Hematopoietic multipotent progenitor cell treated with erythropoietin and hydrocortisone succinate and interleukin-3 and kit ligand, for 6 days (in vitro differentiated cells): ENCODE measurements at regions not wholly inside any gene's neighbourhood (a gene's known extent, or its start where the extent isn't known, plus 50 kb on each side); places are given as distances from the start of the nearest gene placed in this dataset.

Experiments used
- DNase-seq: peaks from one replicate; pipeline ENCODE4 v3.0.0-alpha.2; 2015

DNA sequence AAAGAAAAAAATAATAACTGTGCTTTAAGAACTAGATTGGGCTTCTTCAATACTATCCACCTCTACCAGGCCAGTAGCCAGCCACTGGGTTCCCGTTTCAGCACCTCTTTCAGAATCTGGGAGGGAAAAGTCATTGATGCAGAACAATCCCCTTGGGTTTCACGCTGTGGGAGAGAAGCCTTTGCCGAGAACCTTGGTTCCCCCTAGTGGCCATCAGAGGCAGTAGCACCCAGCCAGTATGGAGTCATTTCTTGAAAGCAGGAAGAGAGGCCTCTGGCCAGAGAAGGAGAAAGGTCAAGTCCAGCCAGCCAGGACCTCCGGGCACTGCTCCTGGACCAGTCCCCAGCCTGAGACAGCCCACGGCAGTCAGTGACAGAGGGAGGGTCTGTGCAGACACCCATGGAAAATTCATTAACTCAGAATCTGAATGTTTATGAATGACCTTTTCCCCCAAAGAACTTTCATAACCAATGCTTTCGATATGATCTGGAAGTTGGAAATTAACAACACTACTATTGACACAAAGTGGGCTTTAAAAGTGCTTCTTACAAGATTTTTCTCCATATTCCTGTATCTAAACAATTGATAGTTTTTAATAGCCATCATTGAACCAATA is 51.2 kb upstream of the CDH5 start:
- peak; percentile 84 for DNase-seq

DNA sequence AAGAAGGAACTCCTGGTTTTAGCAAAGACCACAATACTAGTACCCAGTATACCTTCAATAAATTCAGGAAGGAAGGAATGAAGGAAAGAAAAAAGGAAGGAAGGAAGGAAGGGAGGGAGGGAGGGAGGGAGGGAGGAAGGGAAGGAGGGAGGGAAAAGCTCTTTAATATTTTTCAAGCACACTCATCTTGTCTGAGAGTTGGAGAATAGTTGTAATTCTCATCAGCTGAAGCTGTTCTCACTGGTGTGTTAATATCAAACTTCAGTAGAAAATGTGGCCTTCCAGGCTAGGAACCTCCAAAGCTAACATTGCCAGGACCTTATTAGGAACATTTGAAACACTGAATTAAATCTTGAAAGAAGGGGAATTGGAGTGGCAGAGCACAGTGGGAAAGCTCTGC is 55.2 kb upstream of the CDH5 start:
- no peak for DNase-seq

DNA sequence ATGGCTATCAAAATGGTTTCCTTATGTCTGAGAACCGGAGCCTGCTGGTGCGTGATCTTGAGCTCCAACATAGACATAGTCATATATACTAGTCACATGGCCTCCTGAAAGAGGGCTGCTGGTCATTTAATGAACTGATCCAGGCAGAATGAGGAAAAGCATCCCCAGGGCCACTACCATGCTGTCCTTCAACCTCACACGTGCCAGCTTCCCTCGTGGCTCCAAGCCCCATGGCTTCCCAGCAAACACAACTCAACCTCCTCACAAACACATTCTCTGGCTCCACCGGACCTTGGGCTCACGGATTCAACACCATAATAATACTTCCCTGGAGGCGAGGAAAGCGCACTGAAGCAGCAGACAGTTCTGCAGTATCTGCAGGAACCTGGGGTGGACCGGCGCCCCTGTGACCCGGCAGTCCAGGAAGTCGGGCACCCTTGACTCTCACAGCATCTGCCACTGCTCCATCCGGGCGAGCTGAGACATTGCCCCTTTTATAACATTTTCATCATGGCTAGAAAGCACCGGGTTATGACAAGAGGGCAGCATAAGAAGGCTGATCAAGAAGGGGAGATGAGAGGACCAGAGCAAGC is 57.2 kb upstream of the CDH5 start:
- no peak for DNase-seq

DNA sequence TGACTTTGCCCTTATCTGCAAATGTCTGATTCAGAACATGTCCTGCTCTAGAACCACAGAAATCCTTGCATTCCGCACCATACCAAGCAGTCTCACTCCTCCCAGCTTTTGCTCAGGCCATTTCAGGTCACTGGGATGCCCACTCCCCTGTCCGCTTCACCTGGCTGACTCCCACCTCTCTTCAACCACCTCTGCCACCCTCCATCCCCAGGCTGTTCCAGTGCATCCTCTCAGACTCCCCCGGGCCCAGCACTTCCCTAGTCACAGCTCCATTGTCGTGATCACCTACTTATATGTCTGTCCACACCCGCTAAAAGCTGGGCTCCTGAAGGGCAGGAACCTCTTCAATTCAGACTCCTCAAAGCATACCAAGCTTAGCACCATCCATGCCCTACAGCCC is 58.4 kb upstream of the CDH5 start:
- DNase-seq: no peak

DNA sequence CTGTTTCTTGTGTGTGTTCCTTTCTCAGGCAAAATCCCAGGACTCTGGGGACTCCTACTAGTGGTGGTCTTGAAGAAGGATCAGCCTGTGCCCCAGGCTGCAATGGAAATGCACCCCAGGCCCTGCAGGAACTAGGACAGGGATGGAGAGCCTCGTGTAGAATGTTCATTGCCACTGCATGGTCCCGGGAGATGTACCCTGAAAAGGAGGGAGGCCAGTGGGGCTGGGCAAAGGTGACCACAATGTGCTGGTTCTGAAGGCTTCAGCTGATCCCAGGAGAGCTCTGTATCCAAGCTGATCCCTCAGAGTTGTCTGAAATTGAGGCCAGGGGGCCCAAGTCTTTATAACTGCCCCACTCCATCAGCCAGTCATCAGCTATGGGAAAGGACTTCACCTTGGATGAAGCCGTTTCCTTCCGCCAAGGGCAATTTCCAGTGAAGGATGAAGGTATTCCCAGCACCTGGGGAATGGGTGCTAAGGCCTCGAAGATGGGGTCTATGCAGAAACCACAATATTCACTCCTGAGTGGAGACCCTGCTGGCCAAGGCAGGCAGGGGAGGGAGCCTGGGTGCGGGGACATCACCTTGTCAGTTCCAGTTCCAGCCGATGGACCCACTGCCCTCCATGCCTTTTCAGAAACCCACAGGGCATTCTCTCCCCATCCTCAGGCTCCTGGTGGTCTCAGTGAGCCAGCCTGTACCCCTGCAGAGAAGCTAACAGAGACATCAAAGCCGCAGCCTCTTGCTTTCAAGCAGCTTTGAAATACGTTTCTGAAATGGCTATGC is 59.9 kb upstream of the CDH5 start:
- DNase-seq: no peak

DNA sequence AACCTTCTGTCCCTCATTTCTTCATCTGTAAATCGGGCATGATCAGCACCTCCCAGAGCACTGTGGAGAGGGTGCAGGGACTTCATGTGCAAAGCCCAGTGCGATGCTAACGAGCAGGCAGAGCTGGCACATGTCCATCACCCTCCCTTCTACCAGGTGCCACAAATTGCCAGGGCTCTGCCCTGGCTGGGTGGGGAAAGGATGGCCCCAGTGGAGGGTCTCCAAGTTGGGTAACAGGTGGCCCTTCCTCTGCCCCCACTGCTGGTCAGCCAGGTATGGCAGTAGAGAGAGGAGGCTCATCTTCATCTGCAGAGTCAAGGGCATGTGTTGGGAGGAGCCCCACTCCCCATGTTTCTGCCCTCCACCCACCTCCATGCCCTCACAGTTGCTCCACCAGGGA is 61.5 kb upstream of the CDH5 start:
- DNase-seq: no peak

DNA sequence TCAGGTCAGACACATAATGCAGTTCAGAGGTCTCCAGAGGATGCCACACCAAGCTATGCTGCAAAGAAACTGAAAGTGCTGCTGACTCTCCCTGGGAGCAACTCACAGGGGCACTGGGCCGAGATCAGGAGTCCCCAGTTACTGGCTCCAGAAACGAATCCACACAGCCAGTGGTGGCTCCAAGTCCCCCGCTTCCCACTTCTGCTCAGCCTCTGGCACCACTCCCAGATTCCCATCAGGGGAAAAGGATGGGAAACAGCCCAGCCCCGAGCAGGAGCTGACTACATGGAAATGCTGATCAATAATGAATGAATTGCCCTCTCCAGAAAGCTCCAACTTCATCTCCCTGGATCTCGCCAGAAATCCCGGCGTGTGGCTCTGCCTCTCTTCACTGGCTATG is 62.3 kb upstream of the CDH5 start:
- no peak for DNase-seq

DNA sequence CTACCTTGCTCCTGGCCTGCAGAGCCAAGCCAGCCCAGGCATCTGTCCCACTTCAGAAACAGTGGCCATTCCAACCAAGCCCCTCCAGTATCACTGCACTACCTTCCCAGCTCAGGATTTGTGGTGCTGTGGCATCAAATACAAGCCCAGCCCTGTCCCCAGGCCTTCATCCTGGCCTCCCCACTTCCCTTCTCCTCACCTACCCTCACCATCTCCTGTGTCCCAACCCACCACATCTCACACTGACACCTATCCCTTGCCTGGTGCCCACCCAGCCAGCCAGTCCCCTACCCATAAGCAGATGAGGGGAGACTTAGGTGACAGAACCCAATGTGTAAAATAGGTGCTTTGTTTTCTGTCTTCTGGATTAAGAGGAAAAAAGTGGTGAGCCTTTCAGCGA is 66.0 kb upstream of the CDH5 start:
- DNase-seq: no peak

DNA sequence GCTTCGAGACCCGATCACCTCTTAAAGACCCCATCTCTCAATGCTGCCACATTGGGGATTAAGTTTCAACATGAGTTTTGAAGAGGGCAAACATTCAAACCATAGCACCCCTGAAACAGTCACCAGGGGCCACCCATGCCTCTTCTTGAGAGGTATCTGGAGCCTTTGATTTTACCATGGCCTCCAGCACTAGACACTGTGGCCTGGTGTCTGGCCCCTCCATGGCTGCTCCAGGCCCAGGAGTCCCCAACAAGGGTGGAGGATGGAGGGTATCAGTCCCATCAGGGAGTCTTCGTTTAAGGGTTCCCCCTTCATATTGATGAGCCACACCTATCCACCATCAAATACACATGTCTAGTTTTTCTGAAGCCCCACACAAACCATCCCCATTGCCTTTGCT is 66.5 kb upstream of the CDH5 start:
- no peak for DNase-seq

DNA sequence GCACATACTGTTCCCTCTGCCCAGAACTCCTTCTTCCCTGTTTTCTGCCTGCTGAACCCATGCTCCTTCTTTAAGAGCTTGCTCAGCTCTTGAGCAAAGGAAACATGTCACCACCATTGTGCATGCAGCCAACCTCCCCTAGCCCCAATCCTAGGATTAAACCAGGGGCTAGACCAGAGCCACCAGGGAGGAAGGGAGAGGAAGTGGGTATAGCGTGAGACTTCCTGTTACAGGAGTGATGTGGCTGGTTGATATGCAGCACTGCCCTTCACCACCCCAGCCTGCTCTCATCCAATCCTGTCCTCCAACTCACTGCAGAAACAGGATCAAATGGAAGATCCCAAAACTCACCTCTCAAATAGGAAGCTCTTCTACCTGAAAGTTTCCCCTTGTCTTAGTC is 67.1 kb upstream of the CDH5 start:
- DNase-seq: no peak

DNA sequence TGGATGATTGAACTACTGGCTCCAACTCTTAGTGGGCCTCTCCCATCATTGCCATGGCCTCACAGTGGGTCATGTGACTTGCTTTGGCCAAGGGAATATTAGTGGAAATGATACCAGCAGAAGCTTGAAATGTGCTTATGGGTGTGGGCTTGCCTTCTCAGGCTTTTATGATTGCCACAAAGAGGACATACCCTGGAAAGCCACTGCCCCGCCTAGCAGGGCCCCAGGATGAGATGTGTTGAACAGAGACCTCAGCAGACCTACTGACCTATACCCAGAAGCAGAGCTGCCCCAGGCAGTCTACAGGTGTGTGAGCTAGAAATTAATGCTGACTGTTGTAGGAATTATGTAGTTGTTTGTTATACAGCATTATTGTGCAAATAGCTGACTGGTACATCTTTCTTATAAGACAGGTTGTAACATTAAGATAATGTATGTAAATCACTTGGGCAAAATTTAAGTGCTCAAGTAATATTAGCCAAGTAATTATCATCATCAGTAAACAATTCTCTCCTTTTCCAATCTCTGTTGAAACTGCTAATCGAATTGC is 67.8 kb upstream of the CDH5 start:
- no peak for DNase-seq

DNA sequence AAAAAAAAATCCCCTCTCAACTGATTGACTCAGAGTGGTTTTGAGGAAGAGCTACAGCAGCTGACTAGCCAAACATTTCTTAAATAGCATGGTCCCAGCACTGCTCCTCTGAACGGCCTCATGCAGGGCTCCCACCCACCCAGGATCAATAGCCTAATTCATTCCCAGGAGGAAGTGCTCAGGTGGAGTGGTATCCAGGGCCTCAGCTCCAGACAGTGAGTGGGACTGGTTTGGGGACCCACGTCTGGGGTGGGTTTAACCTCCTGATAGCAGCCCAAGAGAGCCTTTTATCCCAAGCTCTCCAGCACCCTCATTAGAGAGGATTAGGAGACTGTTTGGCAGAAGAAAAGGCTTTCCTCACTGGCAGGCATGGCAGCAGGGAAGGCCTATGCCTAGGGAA is 68.5 kb upstream of the CDH5 start:
- no peak for DNase-seq

DNA sequence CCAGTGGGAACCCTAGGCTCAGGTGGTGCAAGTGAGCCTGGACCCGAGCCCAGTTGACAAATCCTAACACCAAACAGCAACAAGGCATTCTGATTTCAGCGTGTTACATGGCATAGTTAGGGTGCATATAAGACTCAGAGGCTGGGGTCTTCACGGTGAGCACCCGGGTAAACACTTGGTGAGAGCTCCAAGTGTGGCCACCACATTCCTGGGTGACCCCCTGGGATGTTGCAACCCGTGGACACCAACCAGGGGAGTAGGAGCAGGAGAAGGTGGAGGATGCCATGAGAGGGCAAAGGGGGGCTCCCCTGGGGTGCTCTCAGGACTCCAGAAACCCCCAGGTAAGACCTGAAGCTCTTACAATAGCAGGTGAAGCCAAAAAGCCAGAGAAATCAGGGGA is 69.9 kb upstream of the CDH5 start:
- no peak for DNase-seq

DNA sequence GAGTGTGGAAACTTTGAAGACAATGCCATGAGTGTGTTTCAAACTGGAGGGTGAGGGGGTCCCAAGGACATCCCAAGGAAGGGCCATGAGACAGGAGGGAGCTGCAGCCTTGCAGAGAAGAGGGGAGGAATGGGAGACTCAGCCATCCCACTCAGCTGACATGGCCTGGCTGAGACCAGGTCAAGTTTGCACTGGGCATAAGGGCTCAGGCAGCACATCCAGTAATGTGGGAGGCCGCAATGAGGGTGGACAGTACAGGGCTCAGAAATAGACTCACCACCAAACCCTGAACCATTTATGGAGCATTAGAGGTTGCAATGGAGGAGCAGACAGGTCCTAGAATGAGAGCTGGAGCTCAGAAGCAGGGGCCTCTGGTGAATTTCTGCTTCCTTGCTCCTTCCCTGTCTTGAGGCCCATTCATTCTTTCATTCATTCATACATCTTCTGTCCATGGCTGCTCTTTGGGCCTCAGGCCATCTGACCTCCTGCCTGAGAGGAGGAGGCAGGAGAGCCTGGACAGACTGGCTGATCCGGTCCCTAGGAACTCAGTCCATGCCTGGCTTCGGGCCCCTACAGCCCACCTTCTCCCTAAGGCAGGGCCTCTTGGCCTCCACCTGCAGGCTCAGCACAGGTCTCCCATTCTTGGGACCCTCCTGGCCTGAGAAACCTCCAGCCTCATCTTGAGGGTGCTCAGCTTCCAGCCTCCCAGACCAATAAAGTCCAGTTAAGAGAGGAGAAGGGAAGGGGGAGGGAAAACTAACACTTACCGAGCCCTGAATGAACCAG is 70.5 kb upstream of the CDH5 start:
- DNase-seq: no peak

DNA sequence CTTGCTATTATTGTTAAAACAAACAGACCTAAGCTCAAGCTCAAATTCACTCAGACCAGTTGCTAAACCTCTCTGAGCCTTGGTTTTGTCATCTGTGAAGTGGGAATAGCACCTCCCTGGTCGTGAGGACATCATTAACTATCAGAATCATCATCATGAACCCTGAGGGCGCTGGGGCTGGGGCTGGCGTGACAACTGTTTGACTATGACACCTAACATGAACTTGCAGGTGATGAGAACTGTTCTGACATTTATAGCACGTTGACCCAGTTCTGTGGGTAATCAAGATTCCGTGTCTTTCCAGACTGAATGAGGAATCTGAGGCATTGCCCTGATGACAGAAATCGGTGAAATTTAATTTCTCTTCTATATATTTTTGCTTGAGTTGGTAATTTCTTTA is 71.3 kb upstream of the CDH5 start:
- DNase-seq: no peak

DNA sequence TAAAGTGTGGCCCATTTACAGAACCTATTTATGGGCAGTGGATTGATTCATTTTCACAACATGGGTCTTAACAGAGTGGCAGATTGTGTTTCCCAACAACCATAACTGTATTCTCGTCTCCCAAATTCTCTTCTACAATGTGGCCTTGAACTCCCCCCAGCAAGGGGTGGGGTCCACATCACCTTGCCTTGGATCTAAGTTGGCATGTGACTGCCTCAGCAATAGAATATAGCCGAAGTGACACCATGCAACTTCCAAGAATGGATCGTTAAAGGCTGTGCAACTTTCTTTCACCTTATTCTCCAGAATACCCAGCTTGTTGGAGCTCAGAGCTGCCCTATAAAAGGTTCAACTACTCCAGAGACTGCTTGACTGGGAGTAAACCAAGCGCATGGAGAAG is 72.0 kb upstream of the CDH5 start:
- no peak for DNase-seq

DNA sequence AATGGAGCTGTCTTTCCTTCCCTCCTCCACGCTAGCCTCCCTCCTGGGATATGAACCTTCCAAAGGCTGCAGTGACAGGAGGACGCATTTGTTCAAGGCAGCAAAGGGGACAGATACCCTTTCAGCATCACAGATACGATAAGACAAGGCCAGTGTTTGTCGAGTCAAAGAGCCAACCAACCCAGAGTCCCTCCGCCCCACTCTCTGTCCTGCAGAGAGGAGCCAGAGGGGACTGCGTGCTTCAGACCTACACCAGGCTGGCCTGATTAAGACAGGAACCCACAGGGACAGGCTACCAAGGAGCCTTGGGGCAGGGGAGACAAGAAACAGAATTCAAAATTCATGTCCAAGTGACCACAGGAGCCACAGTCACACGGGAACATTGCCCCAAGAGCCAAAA is 72.6 kb upstream of the CDH5 start:
- no peak for DNase-seq

DNA sequence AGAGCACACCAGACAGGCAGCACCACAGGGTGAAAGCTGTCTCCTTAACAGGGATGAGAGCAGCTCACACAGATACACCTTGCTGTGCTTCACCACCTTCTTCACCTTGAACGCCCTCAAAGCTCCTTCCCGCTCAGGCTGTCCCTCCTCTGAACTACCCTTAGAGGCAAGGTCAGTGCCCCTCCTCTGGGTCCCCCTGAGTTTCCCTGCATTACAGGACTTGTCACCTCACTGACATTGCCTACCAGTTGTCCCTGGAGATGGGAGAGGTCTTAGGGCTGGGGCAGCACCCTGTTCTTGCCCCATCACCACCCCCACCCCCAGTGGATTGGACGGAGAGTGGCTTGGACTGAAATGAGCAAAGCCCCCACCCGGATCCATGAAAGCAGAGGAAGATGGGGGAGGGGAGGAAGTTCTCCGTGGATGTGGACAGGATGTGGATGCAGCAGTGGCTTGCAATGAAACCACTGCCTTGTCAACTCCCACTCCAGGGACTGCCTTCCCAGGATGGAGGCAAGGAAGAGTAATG is 73.2 kb upstream of the CDH5 start:
- DNase-seq: no peak

DNA sequence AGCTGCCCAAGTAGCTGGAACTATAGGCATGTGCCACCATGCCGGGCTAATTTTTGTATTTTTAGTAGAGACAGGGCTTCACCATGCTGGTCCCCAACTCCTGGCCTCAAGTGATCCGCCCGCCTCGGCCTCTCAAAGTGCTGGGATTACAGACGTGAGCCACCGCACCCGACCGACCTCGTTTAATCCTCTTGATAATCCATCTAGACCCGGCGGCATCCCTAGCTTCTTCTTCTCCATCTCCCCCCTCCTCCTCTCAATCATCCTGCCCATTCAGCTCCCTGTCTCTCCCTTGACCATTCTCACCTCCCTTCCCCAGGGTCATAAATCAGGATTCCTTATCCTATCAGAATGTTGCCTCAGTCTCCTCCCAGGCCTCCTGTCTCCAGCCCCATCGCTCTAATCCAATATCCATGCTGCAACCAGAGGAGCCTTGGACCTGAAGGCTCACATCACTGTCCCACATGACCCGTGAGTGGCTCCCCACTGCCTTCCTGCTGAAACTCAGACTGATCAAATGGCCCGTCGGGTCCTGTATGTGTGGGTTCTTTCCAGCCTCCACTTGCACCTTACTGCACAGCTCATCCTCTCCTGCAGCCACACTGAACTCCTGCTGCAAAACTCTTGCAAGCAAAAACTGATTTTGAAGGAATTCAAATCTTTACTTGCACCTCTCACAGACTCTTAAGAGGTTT is 74.1 kb upstream of the CDH5 start:
- DNase-seq: no peak

DNA sequence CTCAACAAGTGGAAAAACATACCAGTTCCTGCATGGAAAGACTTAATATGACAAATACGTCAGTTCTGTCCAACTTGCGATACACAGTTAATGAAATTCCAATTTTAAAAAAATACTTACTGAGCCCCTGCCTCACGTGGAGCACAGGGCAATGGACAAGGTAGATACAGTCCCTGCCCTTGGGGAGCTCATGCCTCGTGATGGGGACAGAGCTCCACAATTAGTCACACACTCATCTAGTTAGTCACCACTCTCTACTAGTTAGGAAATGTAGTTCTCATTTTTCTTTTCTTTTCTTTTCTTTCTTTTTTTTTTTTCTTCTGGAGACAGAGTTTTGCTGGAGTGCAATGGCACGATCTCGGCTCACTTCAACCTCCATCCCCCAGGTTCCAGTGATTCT is 74.7 kb upstream of the CDH5 start:
- DNase-seq: no peak

DNA sequence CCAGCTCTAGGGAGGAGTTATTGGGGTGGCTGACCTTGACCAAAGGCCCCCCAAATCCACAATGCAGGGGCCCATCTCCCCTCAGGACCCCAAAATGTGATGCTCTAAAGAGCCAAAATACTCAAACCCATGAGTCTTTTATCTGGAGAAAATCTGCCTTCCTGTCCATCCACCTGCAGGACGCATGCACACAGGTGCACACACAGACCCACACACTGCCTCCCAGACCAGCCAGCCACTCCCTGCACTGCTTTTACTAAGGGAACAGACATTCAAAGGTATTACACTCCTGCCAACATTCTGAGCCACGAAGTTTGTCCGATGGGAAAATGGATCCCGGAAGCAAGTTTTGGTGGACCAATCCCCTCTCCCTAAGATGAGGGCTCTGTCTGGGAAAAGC is 76.1 kb upstream of the CDH5 start:
- no peak for DNase-seq

DNA sequence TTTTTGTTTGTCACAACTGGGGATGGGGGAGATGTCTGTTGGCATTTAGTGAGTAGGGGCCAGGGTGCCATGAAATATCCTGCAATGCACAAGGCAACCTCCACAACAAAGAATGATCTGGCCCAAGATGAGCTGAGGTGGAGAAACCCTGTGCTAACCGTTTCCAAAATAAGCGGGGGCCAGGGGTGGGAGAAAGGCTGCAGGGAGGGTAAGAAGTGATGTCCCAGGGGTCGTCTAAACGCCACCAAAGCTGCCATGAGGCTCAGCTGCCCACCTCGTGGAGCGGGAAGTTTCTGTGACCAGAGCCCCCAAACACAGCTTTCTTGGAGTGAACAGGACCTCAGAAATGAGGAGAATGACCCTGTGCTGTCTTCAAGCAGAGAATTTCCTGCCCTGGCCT is 76.5 kb upstream of the CDH5 start:
- DNase-seq: no peak
